K562 (cell line): ENCODE measurements at regions not wholly inside any gene's neighbourhood (a gene's known extent, or its start where the extent isn't known, plus 50 kb on each side); places are given as distances from the start of the nearest gene placed in this dataset.

Source experiments
- ATAC-seq: fragments of 200-7000 bp; cut with Tn5 transposase; 3 replicates; pipeline ENCODE4 v1.9.1; 2020; ENCODE audit warnings: moderate library complexity
- BruUV-seq: library from RNA; stranded (reverse); fragments of 400-500 nt; replicated peaks from 2 replicates; lab custom pipeline; 2021; lab: Mats Ljungman, UMichigan
- CTCF ChIA-PET: fragments of 300-600 bp; formaldehyde crosslinking; extraction: SDS; loops from one replicate; lab custom pipeline; 2021; ENCODE audit warnings: low intra/inter-chr PET ratio; lab: Yijun Ruan, JAX
- POLR2A ChIA-PET: fragments of 300-600, 350-650 bp; sonication (Branson Sonifier 250); formaldehyde crosslinking; extraction: SDS; loops from one replicate; lab custom pipeline; 2021; ENCODE audit warnings: antibody characterized with exemption, inconsistent platforms; lab: Yijun Ruan, JAX
- DNase-seq, 4 experiments: peaks; one replicate each; pipeline versions ENCODE4 v3.0.0 to v3.0.0-alpha.2; 2011 to 2018; ENCODE audit warnings: low spot score in 3 of 4, mixed read lengths in 3 of 4; ENCODE audit errors: extremely low read depth in 1 of 4
- FAIRE-seq: peaks from 2 replicates; lab custom pipeline; 2011; peaks lifted over from hg19 to GRCh38; lab: Jason Lieb, UNC
- H2AFZ ChIP-seq: 2 replicates; pipeline ENCODE4 v1.6.0; 2011; ENCODE audit warnings: low read depth, low read length, control low read depth, inconsistent platforms
- H3K27ac ChIP-seq: fragments of 200-600 bp; 3 replicates; pipeline ENCODE4 v1.8.0; 2011; ENCODE audit warnings: low read depth, mild to moderate bottlenecking, control low read depth, inconsistent platforms, low read length, moderate library complexity, mixed read lengths; ENCODE audit errors: extremely low read depth
- H3K27me3 ChIP-seq, 2 experiments: fragments of 300-600 bp in 1 of 2; 2 replicates in 1 of 2; 3 replicates in 1 of 2; pipeline versions ENCODE4 v1.6.0 to v1.8.0; 2011; ENCODE audit warnings: inconsistent platforms in 2 of 2, low read length in 2 of 2, mild to moderate bottlenecking in 1 of 2, mixed read lengths in 1 of 2, moderate library complexity in 1 of 2; ENCODE audit not compliant: control insufficient read depth in 2 of 2, insufficient read depth in 2 of 2
- H3K36me3 ChIP-seq: fragments of 300-600 bp; 3 replicates; pipeline ENCODE4 v1.8.0; 2011; ENCODE audit warnings: mild to moderate bottlenecking, low read length, inconsistent platforms; ENCODE audit not compliant: control insufficient read depth, insufficient read depth
- H3K4me1 ChIP-seq, 2 experiments: fragments of 200-600 bp in 1 of 2; replicated peaks in 1 of 2; 2 replicates in 1 of 2; 3 replicates in 1 of 2; pipeline versions ENCODE4 v1.5.1 to v1.8.0; 2011; ENCODE audit warnings: inconsistent platforms in 2 of 2, low read length in 2 of 2, mild to moderate bottlenecking in 1 of 2, mixed read lengths in 1 of 2, moderate library complexity in 1 of 2; ENCODE audit not compliant: control insufficient read depth in 2 of 2, insufficient read depth in 2 of 2
- H3K4me2 ChIP-seq: 2 replicates; pipeline ENCODE4 v1.6.1; 2011; ENCODE audit warnings: low read length, control low read depth, inconsistent platforms, mixed read lengths; ENCODE audit not compliant: insufficient read depth
- H3K4me3 ChIP-seq: fragments of 200-600 bp; sonication (generic), shearing (Covaris generic); 2 replicates; pipeline ENCODE4 v1.5.1; 2016; ENCODE audit warnings: control low read depth, inconsistent platforms
- H3K79me2 ChIP-seq: fragments of 200-600 bp; 3 replicates; pipeline ENCODE4 v1.8.0; 2011; ENCODE audit warnings: low read length, inconsistent platforms; ENCODE audit not compliant: control insufficient read depth, insufficient read depth
- H3K9ac ChIP-seq, 2 experiments: 2 replicates each; pipeline versions ENCODE4 v1.6.0 to v1.6.1; 2011; ENCODE audit warnings: low read depth in 2 of 2, low read length in 2 of 2, control low read depth in 1 of 2, inconsistent platforms in 1 of 2, mild to moderate bottlenecking in 1 of 2, mixed read lengths in 1 of 2; ENCODE audit not compliant: insufficient read depth in 1 of 2
- H3K9me1 ChIP-seq: one replicate; pipeline ENCODE4 v1.6.0; 2011; ENCODE audit warnings: inconsistent platforms, mild to moderate bottlenecking, low read length, moderate library complexity; ENCODE audit not compliant: control insufficient read depth, insufficient read depth
- H3K9me3 ChIP-seq: replicated peaks from 2 replicates; pipeline ENCODE4 v1.5.1; 2011; ENCODE audit warnings: low read depth, low read length, inconsistent platforms; ENCODE audit not compliant: control insufficient read depth, insufficient read depth
- H4K20me1 ChIP-seq: replicated peaks from 2 replicates; pipeline ENCODE4 v1.6.1; 2011; ENCODE audit warnings: low read length, inconsistent platforms, mixed read lengths; ENCODE audit not compliant: control insufficient read depth, insufficient read depth
- CEBPB ChIP-seq: fragments of 450-650 bp; IDR thresholded peaks from 2 replicates; pipeline ENCODE4 v1.6.1; 2016; ENCODE audit warnings: missing genetic modification characterization, missing compliant biosample characterization
- KLF1 ChIP-seq: fragments of 450-650 bp; IDR thresholded peaks from 2 replicates; pipeline ENCODE4 v1.6.1; 2016; ENCODE audit warnings: missing genetic modification characterization, missing compliant biosample characterization
- NR2C2 ChIP-seq, 2 experiments: fragments of 200-800 bp in 1 of 2; sonication (Bioruptor generic) in 1 of 2; sonication (generic) in 1 of 2; formaldehyde crosslinking in 1 of 2; IDR thresholded peaks; 2 replicates each; pipeline versions ENCODE4 v1.6.1 to v1.8.0; 2016 to 2022; ENCODE audit warnings: mild to moderate bottlenecking in 1 of 2, missing compliant biosample characterization in 1 of 2, missing genetic modification characterization in 1 of 2, missing genetic modification reagents in 1 of 2
- PYGO2 ChIP-seq: fragments of 450-650 bp; IDR thresholded peaks from 2 replicates; pipeline ENCODE4 v1.6.1; 2016; ENCODE audit warnings: mild to moderate bottlenecking, missing genetic modification characterization, moderate library complexity, missing compliant biosample characterization
- RBM22 ChIP-seq: fragments of 200-400 bp; formaldehyde crosslinking; IDR thresholded peaks from 2 replicates; pipeline ENCODE4 v1.6.1; 2018; ENCODE audit warnings: low read length, low read depth; ENCODE audit not compliant: poor library complexity, severe bottlenecking
- ZKSCAN8 ChIP-seq: fragments of 200-800 bp; sonication (Bioruptor generic); IDR thresholded peaks from 2 replicates; pipeline ENCODE4 v1.6.1; 2016; ENCODE audit warnings: missing genetic modification characterization, missing compliant biosample characterization
- ZNF232 ChIP-seq: sonication (generic); formaldehyde crosslinking; IDR thresholded peaks from 2 replicates; pipeline ENCODE4 v1.8.0; 2022; ENCODE audit warnings: mild to moderate bottlenecking, missing genetic modification reagents
- ZNF239 ChIP-seq: fragments of 250-450 bp; sonication (Bioruptor Pico); IDR thresholded peaks from 2 replicates; pipeline ENCODE4 v1.4.0; 2020; ENCODE audit warnings: mild to moderate bottlenecking
- ZNF436 ChIP-seq: fragments of 250-450, 450-650 bp; sonication (Bioruptor Pico); formaldehyde crosslinking; IDR thresholded peaks from 2 replicates; pipeline ENCODE4 v1.7.0; 2020; ENCODE audit warnings: mild to moderate bottlenecking
- ZNF586 ChIP-seq: fragments of 450-650 bp; formaldehyde crosslinking; conservative IDR thresholded peaks from 2 replicates; pipeline ENCODE4 v1.4.0; 2020; ENCODE audit warnings: mild to moderate bottlenecking, moderate library complexity
- WGBS: fragments of 100-300 bp; shearing (Covaris generic); methylation state at CpG from one replicate; pipeline ENCODE4 v1.1.6; 2016; ENCODE audit warnings: low coverage, mixed read lengths; ENCODE audit not compliant: insufficient coverage; ENCODE audit errors: missing lambda C conversion rate; 5-methylcytosine and 5-hydroxymethylcytosine counted together
- in situ Hi-C: fragments of 300-500 bp; cut with MboI; formaldehyde crosslinking; loops from 4 replicates; pipeline ENCODE4 v1.15.0; 2018; ENCODE audit warnings: inconsistent platforms, mixed read lengths
- intact Hi-C: fragments of 100-400 bp; cut with micrococcal nuclease; formaldehyde crosslinking; loops from 2 replicates; pipeline ENCODE4 v1.14.2; 2022
- TF ChIP-seq, protein P1 (sequence below): sonication (generic); formaldehyde crosslinking; IDR thresholded peaks from 2 replicates; pipeline ENCODE4 v1.8.0; 2022; ENCODE audit warnings: mild to moderate bottlenecking, low read depth, missing genetic modification reagents
- TF ChIP-seq, protein P2 (sequence below): sonication (generic); formaldehyde crosslinking; IDR thresholded peaks from 2 replicates; pipeline ENCODE4 v1.8.0; 2022; ENCODE audit warnings: mild to moderate bottlenecking, missing genetic modification reagents
- TF ChIP-seq, protein P3 (sequence below): sonication (generic); formaldehyde crosslinking; IDR thresholded peaks from 2 replicates; pipeline ENCODE4 v1.9.0; 2022; ENCODE audit warnings: mild to moderate bottlenecking, missing genetic modification reagents
- TF ChIP-seq, protein P4 (sequence below): fragments of 250-450 bp; sonication (Bioruptor Pico); IDR thresholded peaks from 2 replicates; pipeline ENCODE4 v1.4.0; 2020

DNA sequence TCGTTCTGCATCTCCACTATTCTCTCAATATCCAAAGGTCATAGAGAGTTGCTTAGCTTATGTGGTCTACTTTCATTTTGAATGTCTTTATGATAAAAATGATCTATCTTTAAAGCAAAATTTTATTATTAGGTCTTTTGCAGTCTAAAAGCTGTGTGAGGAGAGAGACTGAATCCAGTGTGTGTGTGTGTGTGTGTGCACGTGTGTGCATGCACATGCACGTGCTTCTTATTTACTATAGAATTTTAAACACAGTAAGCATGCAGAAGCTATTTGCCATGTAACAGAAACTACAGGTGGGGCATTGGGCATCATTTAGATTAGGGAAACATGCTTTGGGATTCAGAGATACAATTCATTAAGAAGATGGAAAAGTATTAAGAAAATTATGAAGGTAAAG is 136.0 kb upstream of the SPRY2 start (continued):
- TF ChIP-seq, protein P1, sequence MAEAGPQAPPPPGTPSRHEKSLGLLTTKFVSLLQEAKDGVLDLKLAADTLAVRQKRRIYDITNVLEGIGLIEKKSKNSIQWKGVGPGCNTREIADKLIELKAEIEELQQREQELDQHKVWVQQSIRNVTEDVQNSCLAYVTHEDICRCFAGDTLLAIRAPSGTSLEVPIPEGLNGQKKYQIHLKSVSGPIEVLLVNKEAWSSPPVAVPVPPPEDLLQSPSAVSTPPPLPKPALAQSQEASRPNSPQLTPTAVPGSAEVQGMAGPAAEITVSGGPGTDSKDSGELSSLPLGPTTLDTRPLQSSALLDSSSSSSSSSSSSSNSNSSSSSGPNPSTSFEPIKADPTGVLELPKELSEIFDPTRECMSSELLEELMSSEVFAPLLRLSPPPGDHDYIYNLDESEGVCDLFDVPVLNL (CRISPR knock-in tag) = no peak
- TF ChIP-seq ZNF586 (no peak), ZNF232 (CRISPR knock-in tag) (no peak), RBM22 (no peak), PYGO2 (tag) (no peak), ZKSCAN8 (CRISPR knock-in tag) (no peak)

DNA sequence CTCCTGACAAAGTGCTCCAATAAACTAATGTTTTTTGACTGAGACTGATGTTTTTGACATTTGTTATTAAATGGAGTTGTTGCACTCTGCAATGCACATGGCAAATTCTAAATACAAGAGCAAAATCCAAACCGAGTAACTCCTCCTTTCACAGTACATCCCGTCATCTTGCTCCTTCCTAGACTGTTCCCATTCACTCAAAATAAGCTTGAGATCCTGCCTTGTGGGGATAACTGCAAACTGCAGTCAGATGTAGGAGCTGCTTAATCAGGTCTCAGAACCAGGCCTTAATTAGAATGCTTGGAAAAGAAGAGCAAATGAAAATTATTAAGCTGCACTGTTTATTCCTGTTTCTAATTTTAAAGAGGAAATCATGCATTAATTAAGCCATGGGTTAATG is 134.8 kb upstream of the SPRY2 start:
- H3K27me3 ChIP-seq = no peaks in the 10 kb centered on the region
- WGBS = 0% methylated on average over 2 of the region's 2 CpGs
- H3K4me3 ChIP-seq = no peak overlapping the region
- ATAC-seq (no peak), FAIRE-seq (no peak), DNase-seq (no peak)
- H3K9me1 ChIP-seq = no peaks in the 10 kb centered on the region
- intact Hi-C loops = no loop called here
- H3K9me3 ChIP-seq = no peaks in the 10 kb centered on the region
- no peaks in the 10 kb centered on the region for H4K20me1 ChIP-seq
- H3K4me1 ChIP-seq = no peaks in the 10 kb centered on the region
- ChIA-PET POLR2A (no interaction called here), CTCF (no interaction called here)
- H2AFZ ChIP-seq = no peak overlapping the region
- H3K36me3 ChIP-seq = no peaks in the 10 kb centered on the region
- no peak overlapping the region for H3K4me2 ChIP-seq
- H3K9ac ChIP-seq = no peak overlapping the region
- H3K79me2 ChIP-seq = no peaks in the 10 kb centered on the region
- no peak overlapping the region for H3K27ac ChIP-seq
- in situ Hi-C loops = no loop called here
- no TSS peak for BruUV-seq
- TF ChIP-seq, protein P2, sequence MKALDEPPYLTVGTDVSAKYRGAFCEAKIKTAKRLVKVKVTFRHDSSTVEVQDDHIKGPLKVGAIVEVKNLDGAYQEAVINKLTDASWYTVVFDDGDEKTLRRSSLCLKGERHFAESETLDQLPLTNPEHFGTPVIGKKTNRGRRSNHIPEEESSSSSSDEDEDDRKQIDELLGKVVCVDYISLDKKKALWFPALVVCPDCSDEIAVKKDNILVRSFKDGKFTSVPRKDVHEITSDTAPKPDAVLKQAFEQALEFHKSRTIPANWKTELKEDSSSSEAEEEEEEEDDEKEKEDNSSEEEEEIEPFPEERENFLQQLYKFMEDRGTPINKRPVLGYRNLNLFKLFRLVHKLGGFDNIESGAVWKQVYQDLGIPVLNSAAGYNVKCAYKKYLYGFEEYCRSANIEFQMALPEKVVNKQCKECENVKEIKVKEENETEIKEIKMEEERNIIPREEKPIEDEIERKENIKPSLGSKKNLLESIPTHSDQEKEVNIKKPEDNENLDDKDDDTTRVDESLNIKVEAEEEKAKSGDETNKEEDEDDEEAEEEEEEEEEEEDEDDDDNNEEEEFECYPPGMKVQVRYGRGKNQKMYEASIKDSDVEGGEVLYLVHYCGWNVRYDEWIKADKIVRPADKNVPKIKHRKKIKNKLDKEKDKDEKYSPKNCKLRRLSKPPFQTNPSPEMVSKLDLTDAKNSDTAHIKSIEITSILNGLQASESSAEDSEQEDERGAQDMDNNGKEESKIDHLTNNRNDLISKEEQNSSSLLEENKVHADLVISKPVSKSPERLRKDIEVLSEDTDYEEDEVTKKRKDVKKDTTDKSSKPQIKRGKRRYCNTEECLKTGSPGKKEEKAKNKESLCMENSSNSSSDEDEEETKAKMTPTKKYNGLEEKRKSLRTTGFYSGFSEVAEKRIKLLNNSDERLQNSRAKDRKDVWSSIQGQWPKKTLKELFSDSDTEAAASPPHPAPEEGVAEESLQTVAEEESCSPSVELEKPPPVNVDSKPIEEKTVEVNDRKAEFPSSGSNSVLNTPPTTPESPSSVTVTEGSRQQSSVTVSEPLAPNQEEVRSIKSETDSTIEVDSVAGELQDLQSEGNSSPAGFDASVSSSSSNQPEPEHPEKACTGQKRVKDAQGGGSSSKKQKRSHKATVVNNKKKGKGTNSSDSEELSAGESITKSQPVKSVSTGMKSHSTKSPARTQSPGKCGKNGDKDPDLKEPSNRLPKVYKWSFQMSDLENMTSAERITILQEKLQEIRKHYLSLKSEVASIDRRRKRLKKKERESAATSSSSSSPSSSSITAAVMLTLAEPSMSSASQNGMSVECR (CRISPR knock-in tag) = no peak
- TF ChIP-seq ZNF436 (CRISPR knock-in tag) (no peak), NR2C2 (CRISPR knock-in tag; IDR thresholded peaks at IDR 0.05) (no peak), NR2C2 (tag; IDR thresholded peaks at IDR 0.05) (no peak), ZNF232 (CRISPR knock-in tag) (no peak), KLF1 (tag) (no peak), CEBPB (no peak), ZNF239 (CRISPR knock-in tag) (no peak)
- TF ChIP-seq, protein P1 (CRISPR knock-in tag) = no peak
- TF ChIP-seq, protein P3, sequence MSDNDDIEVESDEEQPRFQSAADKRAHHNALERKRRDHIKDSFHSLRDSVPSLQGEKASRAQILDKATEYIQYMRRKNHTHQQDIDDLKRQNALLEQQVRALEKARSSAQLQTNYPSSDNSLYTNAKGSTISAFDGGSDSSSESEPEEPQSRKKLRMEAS (CRISPR knock-in tag) = no peak
- TF ChIP-seq, protein P4, sequence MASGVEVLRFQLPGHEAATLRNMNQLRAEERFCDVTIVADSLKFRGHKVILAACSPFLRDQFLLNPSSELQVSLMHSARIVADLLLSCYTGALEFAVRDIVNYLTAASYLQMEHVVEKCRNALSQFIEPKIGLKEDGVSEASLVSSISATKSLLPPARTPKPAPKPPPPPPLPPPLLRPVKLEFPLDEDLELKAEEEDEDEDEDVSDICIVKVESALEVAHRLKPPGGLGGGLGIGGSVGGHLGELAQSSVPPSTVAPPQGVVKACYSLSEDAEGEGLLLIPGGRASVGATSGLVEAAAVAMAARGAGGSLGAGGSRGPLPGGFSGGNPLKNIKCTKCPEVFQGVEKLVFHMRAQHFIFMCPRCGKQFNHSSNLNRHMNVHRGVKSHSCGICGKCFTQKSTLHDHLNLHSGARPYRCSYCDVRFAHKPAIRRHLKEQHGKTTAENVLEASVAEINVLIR = no peak
